Colonic mucosa (tissue), 4 donors: ENCODE measurements at regions not wholly inside any gene's neighbourhood (a gene's known extent, or its start where the extent isn't known, plus 50 kb on each side); places are given as distances from the start of the nearest gene placed in this dataset.

Experiments used
- DNase-seq: peaks from one replicate; pipeline ENCODE4 v3.0.0-alpha.2; 2020
- H3K27ac ChIP-seq: fragments of 200-600 bp; one replicate; pipeline ENCODE4 v1.8.0; 2021
- H3K27me3 ChIP-seq: fragments of 200-600 bp; one replicate; pipeline ENCODE4 v1.8.0; 2021
- H3K36me3 ChIP-seq: fragments of 200-600 bp; one replicate; pipeline ENCODE4 v1.8.0; 2021
- H3K4me1 ChIP-seq: fragments of 200-600 bp; one replicate; pipeline ENCODE4 v1.8.0; 2021; ENCODE audit warnings: mild to moderate bottlenecking
- H3K4me3 ChIP-seq: fragments of 200-600 bp; one replicate; pipeline ENCODE4 v1.8.0; 2021
- H3K9ac ChIP-seq, 2 donors: one replicate each; pipeline ENCODE4 v1.7.0; 2013; ENCODE audit warnings: control low read depth in 2 of 2, low read depth in 2 of 2, low read length in 2 of 2
- H3K9me3 ChIP-seq: fragments of 200-600 bp; one replicate; pipeline ENCODE4 v1.8.0; 2021
- CTCF ChIP-seq: fragments of 200-600 bp; IDR thresholded peaks from one replicate; pipeline ENCODE4 v1.8.0; 2022; ENCODE audit warnings: antibody characterized with exemption, mild to moderate bottlenecking
- intact Hi-C: fragments of 100-400 bp; cut with DNase I; formaldehyde crosslinking; loops from one replicate; pipeline ENCODE4 v1.14.1; 2022
- donor health status: healthy.
- donor health status: DM: no; HTN: no; CAD: no.
- donor health status: DM: no; HTN: no; CAD: no.

GRCh38 chr3:162332344-162332743 lies 835.7 kb downstream of the OTOL1 start:
- no peak for TF ChIP-seq CTCF
- no peak for DNase-seq
- H3K36me3 ChIP-seq, result no peaks in the 10 kb centered on the region
- H3K27ac ChIP-seq, result no peak overlapping the region
- no peak overlapping the region for H3K4me3 ChIP-seq
- no peak overlapping the region for H3K9ac ChIP-seq
- H3K27me3 ChIP-seq, result no peaks in the 10 kb centered on the region
- intact Hi-C loops, result no loop called here
- no peaks in the 10 kb centered on the region for H3K4me1 ChIP-seq
- no peaks in the 10 kb centered on the region for H3K9me3 ChIP-seq

- no peak overlapping the region for H3K27ac ChIP-seq
- H3K4me1 ChIP-seq, result no peaks in the 10 kb centered on the region
- no peak for DNase-seq
- intact Hi-C loops, result no loop called here
- H3K9ac ChIP-seq, result no peak overlapping the region
- H3K9me3 ChIP-seq, result no peaks in the 10 kb centered on the region
- no peak overlapping the region for H3K4me3 ChIP-seq
- no peaks in the 10 kb centered on the region for H3K36me3 ChIP-seq
- H3K27me3 ChIP-seq, result no peaks in the 10 kb centered on the region
- no peak for TF ChIP-seq CTCF
Observed at GRCh38 chr3:162334537-162334936, 837.9 kb downstream of the OTOL1 start.

DNA sequence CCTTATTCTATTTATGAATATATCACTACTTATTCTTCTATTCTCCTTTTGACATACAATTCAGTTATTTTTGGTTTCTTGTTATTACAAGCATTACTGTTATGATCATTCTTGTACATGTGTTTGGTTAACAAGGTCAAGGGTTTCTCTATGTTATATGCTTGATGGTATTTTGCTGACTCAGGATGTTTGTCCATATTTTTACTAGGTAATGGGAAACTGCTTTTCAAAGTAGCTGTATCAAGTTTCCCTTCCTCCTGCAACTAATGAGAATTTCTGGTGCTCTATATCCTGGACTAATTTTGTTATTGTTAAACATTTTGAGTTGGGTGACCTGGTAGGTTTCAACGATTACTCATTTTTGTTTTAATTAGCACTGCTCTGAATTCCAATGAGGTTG lies 841.0 kb downstream of the OTOL1 start:
- no peak overlapping the region for H3K27ac ChIP-seq
- H3K9ac ChIP-seq, result no peak overlapping the region
- intact Hi-C loops, result no loop called here
- H3K4me1 ChIP-seq, result no peaks in the 10 kb centered on the region
- no peak for DNase-seq
- H3K36me3 ChIP-seq, result no peaks in the 10 kb centered on the region
- no peaks in the 10 kb centered on the region for H3K9me3 ChIP-seq
- H3K4me3 ChIP-seq, result no peak overlapping the region
- no peaks in the 10 kb centered on the region for H3K27me3 ChIP-seq
- TF ChIP-seq CTCF, result no peak

DNA sequence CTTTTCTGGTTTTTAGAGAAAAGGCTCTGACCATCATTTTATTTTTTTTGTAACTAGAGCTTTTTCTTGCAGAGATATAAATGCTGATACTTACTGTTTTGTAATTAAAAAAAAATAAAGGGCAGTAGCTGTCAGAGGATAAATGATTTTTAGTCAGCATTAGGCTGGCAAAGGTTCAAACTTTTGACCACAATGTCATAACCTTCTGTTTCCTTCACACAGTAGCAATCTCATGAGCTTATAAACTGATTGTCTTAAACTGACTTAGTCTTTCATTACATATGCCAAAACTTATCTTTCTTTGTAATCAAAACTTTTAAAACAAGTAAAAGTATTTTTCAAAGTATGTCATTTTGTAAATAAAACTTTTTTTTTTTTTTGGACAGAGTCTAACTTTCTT lies 841.9 kb downstream of the OTOL1 start:
- H3K36me3 ChIP-seq, result no peaks in the 10 kb centered on the region
- no peaks in the 10 kb centered on the region for H3K4me1 ChIP-seq
- no peak overlapping the region for H3K9ac ChIP-seq
- no peak overlapping the region for H3K27ac ChIP-seq
- no peak overlapping the region for H3K4me3 ChIP-seq
- no peak for TF ChIP-seq CTCF
- no peaks in the 10 kb centered on the region for H3K9me3 ChIP-seq
- no peak for DNase-seq
- no peaks in the 10 kb centered on the region for H3K27me3 ChIP-seq
- intact Hi-C loops, result no loop called here

- no peaks in the 10 kb centered on the region for H3K36me3 ChIP-seq
Observed at GRCh38 chr3:162348912-162349311, 852.3 kb downstream of the OTOL1 start.

More at GRCh38 chr3:162348912-162349311, 852.3 kb downstream of the OTOL1 start:
- intact Hi-C loops, result no loop called here
- Histone ChIP-seq H3K4me3 (no peak overlapping the region), H3K9ac (no peak overlapping the region), H3K27me3 (no peaks in the 10 kb centered on the region), H3K9me3 (no peaks in the 10 kb centered on the region), H3K4me1 (no peaks in the 10 kb centered on the region), H3K27ac (no peak overlapping the region)
- TF ChIP-seq CTCF, result no peak
- no peak for DNase-seq
